Eye (tissue), 1 donor: ENCODE measurements at regions not wholly inside any gene's neighbourhood (a gene's known extent, or its start where the extent isn't known, plus 50 kb on each side); places are given as distances from the start of the nearest gene placed in this dataset.

Experiments
- DNase-seq: peaks from one replicate; pipeline ENCODE4 v3.0.0-alpha.2; 2015

DNA sequence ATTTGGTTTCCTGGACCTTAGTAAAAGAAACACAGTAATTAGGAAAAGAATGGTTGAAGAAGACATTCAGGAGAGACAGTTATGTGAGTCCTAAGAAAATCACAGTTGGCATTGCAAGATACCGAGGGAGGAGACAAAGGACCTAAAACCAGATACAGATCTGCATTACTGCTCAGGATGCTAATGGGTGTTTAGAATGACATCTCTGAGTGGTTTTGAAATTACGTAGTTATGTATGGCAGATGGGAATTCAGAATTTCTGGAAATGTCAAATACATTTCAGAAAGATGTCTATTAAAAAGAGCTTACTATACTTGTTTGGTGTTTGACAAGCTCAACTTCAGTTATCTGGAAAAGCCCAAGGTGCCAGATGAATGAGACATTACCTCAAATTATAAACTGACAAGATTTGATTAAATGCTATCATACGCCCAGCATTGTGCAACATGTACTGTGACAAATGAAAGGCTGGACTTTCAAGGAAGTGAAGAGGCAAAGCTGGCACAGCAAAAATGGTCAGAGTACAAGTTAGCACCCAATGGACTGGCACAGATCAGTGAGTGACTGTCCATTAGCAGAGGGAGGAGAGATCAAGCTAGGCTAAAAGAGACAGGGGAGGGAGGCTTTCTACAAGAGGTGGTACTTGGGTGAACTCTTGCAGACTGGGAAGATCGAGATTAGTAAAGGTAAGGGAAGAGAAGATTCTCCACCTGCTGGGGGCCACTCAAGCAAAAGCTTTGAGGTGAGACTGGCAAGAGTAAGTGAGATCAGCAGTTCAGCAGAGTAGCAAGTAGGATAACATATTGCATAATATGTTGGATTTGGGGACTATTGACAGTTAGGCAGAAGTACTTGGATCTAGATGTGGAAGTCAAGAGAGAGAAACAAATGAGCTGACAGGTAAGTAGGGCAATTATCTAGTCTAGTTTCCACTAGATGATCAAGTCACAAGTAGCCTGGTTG is 168.9 kb downstream of the CYRIA start:
- no peak for DNase-seq

GRCh38 chr2:16495509-16496208 is 170.0 kb downstream of the CYRIA start:
- DNase-seq, result no peak

DNA sequence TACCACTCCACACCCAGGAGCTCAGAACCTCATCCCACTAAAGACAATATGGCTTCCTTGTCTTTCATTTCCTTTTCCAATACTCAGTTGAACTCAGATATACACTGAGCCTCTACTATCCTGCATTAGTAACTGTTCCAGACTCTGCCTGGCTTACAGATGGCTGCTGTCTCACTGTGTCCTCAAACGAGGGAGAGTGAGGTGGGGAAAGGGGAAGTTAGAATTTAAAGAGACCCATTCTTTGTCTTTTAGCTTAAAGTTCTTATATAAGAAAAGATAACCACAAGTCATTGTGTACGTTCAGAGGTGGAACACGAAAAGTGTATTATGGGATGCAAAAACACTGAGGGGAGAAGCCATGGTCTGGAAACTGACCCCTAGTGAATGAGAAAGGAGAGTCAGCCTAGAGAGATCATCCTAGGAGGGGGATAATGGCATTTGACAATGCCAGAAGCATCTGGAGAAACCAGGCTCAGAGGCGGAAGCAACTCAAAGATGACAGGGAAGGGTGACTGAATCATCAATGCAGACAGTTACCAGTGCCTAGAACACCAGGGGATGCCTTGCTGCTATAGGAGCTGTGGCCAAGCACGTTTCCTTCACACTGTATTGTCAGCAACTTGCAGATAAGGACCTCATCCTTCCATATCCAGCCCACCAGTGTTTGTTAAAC is 170.7 kb downstream of the CYRIA start:
- DNase-seq, result no peak

DNA sequence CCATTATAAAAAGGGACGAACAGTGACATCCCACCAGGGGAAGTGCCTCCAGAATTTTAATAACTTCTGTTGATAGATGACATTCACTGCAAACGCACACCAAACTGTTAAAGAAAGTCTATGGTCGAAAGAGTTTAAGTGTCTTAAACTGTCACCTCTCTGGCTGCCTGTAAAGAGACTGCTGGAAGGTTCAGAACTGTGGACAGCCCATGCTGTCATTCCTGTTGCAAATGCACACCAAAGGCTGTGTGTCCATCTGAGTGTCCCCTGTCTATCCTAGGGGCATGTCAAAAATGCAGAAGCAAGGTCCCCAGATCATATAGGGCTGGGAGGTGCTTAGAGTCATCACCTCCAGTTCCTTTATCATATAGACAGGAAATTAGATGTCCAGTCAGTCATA is 171.8 kb downstream of the CYRIA start:
- DNase-seq, result no peak

GRCh38 chr2:16487686-16488085 is 177.9 kb downstream of the CYRIA start:
- peak; percentile 81 for DNase-seq

GRCh38 chr2:16485251-16485650 is 180.4 kb downstream of the CYRIA start:
- DNase-seq, result no peak

GRCh38 chr2:16482460-16482859 is 183.2 kb downstream of the CYRIA start:
- no peak for DNase-seq

DNA sequence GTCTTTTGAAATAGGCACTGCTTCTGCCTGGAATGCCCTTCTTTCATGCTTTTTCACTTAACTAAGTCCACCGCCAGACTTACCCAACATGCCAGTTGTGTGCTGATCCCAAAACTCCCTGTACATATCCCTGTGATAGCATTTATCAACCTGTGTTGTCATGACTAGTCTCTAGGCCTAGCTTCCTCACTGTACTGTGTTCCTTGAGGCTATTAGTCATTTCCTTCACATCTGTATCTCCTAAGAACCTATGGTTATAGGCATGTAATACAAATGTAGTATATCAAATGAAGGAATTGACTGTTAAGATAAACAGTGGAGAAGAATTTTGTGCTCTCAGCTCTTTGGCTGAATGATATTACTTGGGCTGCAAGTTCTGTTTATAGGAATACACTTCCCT is 184.3 kb downstream of the CYRIA start:
- no peak for DNase-seq

GRCh38 chr2:16479721-16480120 is 185.9 kb downstream of the CYRIA start:
- DNase-seq, result no peak

DNA sequence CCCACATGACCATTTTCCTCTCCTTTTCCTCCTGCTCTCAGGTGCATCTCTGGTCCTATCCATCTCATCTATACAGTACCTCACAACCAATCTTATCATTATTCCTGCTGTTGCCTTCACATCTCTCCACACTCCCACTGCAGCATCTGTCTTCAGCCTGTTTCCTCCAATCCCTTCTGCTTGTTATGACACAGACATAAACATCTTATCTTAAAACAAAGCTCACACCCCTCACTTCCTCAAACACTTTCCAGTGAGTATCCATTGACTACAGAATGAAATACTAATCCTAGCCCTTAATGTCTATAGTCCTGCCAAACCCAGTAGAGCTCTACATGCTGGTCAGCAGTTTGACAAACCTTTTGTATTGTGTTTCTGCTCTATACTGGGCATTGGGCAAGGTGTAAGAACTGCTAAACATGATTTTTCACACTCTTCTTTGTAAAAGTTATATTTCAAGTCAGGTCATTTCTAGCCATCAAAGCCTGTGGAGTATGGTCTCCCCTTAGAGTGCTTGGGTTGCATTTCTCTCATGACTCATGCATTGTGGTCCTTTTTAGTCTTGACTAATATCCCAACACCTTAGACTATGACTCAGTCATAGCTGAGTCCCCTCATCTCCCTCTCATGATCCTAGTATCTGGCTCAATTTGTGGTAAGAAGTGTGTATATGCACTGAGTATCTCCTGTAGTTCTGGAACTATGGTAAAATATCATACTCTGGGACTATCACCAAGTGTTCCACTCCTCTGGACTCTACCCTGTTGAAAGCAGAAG is 187.0 kb downstream of the CYRIA start:
- DNase-seq, result no peak

GRCh38 chr2:16477648-16478047 is 188.0 kb downstream of the CYRIA start:
- no peak for DNase-seq

GRCh38 chr2:16476866-16477265 is 188.8 kb downstream of the CYRIA start:
- no peak for DNase-seq

DNA sequence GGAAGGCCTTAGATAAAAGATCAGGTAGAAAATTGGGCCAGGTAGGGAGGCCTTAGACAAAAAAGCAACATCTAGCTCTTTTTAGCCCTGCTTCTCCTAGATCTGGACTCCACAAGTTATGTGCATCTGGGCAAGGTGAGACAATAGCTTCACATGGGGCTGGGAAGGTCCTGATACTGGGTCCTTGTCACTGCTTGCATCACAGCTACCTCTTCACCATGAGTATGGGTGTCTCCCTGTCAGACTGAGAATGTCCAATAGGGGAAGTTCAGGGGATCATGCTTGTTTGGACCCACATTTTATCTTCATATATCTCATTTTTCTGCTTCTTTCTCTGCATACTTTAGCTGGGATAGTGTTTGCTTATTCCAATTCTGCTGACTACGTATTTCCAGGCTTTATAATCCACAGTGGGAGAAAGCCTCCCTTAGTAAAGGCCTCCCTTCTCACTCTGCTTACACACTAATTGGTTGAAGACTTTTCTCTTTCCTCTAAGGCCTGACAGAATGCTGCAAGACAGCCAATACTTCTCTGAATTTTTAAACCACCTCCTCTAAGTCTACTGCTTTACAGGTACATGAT is 189.6 kb downstream of the CYRIA start:
- DNase-seq, result no peak

DNA sequence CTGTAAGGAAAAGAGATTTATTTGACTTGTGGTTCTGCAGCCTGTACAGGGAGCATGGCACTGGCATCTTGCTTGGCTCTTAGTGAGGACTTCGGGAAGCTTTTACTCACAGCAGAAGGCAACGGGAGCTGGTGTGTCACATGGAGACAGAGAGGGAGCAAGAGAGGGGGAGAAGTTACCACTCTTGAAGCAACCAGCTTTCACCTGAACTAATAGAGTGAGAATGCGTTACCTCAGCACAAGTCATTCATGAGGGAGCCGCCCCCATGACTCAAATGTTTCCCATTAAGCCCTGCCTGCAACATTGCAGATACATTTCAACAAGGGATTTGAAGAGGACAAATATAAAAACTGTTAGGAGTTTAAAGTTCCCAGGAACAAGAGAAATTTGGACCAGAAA is 190.0 kb downstream of the CYRIA start:
- DNase-seq, result no peak

GRCh38 chr2:16473575-16473974 is 192.1 kb downstream of the CYRIA start:
- no peak for DNase-seq

GRCh38 chr2:16470936-16471490 is 194.6 kb downstream of the CYRIA start:
- no peak for DNase-seq

DNA sequence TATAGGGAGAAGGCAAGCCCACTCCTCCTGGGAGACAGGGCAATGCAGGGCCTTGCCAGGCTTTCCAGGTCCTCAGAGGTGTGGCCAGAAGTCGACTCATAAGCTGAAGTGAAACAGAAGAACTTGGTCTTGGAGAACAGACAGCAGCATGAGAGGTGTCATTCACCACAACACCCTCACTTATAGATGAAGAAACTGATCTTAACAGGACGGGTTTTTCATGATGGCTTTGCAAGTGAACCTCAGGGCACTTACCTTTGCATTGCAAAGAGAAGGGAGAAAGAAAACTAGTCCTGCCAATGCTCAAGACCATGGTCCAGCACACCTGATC is 198.8 kb downstream of the CYRIA start:
- DNase-seq, result no peak

GRCh38 chr2:16466133-16466820 is 199.4 kb downstream of the CYRIA start:
- peak; percentile 46 for DNase-seq

DNA sequence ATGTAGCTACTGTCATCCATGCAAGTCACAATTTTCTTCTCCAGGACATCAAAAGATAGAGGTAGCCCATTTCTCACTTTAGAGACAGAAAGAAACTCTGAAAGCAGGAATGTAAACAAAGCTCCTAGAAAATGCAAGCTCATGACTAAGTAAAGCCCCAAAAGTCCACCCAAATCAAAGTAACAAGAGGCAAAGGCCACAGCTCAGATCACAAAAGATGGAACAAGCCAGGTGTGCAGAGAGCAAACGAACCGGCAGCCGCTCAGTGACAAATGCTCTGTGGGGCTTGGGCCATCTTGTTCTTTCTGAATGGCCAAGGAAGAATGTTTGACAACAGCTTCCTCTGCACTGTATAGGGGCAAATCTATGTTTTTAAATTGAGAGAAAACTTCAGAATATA is 201.0 kb downstream of the CYRIA start:
- no peak for DNase-seq

DNA sequence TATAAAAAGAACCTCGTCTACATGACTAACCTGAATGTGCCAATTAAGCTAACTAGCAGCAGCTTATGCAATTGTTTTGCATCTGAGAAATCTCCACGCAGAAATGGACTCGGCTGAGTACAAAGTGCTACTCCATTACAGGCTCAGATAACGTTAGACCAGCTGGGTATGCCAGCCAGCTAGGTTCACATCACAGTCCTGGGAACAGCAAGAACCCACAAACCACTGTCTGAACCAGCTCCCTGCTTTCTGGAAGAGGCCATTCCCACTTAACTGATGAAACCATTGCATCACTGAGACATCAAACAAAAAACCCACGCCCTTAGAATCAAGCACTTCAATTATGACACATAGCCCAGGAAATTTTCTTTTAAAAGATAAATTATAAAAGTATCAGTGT is 202.7 kb downstream of the CYRIA start:
- no peak for DNase-seq

- no peak for DNase-seq
Measured at GRCh38 chr2:16461672-16462071, 204.0 kb downstream of the CYRIA start.

- peak; percentile 45 for DNase-seq
Measured at GRCh38 chr2:16459606-16460005, 206.0 kb downstream of the CYRIA start.
